Suprapubic skin (tissue), 4 donors: ENCODE measurements at regions not wholly inside any gene's neighbourhood (a gene's known extent, or its start where the extent isn't known, plus 50 kb on each side); places are given as distances from the start of the nearest gene placed in this dataset.

Source experiments
- EP300 ChIP-seq: sonication (generic); formaldehyde crosslinking; IDR thresholded peaks from one replicate; pipeline ENCODE4 v1.6.1; 2017; ENCODE audit warnings: antibody characterized with exemption
- POLR2A ChIP-seq, 2 donors: fragments of 450-650 bp; IDR thresholded peaks; one replicate each; pipeline ENCODE4 v1.6.1; 2017; ENCODE audit warnings: antibody characterized with exemption in 2 of 2, mild to moderate bottlenecking in 2 of 2, moderate library complexity in 2 of 2
- POLR2AphosphoS5 ChIP-seq, 3 donors: sonication (generic); formaldehyde crosslinking; IDR thresholded peaks; one replicate each; pipeline ENCODE4 v1.6.1; 2017; ENCODE audit warnings: antibody characterized with exemption in 3 of 3
- TF ChIP-seq, protein P1 (sequence below), 2 donors: fragments of 200-600 bp in 1 of 2; fragments of 450-650 bp in 1 of 2; sonication (generic) in 1 of 2; IDR thresholded peaks; one replicate each; pipeline ENCODE4 v1.5.1; 2016 to 2019; ENCODE audit warnings: antibody characterized with exemption in 2 of 2, mild to moderate bottlenecking in 1 of 2, moderate library complexity in 1 of 2

DNA sequence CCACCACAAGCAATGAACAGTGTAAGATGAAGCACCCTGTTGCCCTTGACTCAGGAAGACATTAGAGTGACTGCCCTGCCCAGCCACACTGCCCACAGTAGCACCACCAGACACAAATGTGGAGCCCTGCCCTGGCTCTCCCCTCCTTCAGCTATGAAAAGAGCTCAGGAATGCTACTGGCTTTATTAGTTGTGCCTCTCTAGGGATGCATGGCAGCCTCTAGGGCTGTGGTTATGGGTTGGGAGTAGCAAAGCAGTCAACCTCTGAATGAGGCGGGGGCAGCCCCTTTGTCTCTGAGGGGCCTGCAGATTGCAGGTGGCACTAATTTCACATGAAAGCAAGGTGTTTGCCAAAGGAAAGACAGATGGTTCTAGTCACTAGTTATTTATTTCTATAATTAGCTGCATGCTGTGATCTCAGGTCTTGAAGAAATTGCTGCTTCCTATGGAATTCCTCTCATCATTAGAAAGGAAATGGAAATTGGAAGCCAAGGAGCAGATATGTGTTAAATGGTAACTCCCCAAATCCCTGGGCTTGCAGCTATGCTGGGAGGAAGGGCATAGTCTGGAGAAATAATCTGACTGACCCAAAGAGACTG is 259.4 kb downstream of the TLR4 start:
- TF ChIP-seq, protein P1, sequence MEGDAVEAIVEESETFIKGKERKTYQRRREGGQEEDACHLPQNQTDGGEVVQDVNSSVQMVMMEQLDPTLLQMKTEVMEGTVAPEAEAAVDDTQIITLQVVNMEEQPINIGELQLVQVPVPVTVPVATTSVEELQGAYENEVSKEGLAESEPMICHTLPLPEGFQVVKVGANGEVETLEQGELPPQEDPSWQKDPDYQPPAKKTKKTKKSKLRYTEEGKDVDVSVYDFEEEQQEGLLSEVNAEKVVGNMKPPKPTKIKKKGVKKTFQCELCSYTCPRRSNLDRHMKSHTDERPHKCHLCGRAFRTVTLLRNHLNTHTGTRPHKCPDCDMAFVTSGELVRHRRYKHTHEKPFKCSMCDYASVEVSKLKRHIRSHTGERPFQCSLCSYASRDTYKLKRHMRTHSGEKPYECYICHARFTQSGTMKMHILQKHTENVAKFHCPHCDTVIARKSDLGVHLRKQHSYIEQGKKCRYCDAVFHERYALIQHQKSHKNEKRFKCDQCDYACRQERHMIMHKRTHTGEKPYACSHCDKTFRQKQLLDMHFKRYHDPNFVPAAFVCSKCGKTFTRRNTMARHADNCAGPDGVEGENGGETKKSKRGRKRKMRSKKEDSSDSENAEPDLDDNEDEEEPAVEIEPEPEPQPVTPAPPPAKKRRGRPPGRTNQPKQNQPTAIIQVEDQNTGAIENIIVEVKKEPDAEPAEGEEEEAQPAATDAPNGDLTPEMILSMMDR (IDR thresholded peaks at IDR 0.05): no peak
- no peak for TF ChIP-seq EP300
- TF ChIP-seq POLR2AphosphoS5 (IDR thresholded peaks at IDR 0.05): no peak
- TF ChIP-seq POLR2A (IDR thresholded peaks at IDR 0.05): no peak
